22Rv1 (cell line): ENCODE measurements at regions not wholly inside any gene's neighbourhood (a gene's known extent, or its start where the extent isn't known, plus 50 kb on each side); places are given as distances from the start of the nearest gene placed in this dataset.

Experiments
- H3K27ac ChIP-seq: fragments of 450-650 bp; 2 replicates; pipeline ENCODE4 v1.5.1; 2017
- ZFX ChIP-seq: fragments of 450-650 bp; IDR thresholded peaks from 2 replicates; pipeline ENCODE4 v1.6.1; 2017; ENCODE audit warnings: antibody characterized with exemption, borderline replicate concordance
- TF ChIP-seq, protein P1 (sequence below): fragments of 450-650 bp; IDR thresholded peaks from 2 replicates; pipeline ENCODE4 v1.5.1; 2017; ENCODE audit warnings: mild to moderate bottlenecking

DNA sequence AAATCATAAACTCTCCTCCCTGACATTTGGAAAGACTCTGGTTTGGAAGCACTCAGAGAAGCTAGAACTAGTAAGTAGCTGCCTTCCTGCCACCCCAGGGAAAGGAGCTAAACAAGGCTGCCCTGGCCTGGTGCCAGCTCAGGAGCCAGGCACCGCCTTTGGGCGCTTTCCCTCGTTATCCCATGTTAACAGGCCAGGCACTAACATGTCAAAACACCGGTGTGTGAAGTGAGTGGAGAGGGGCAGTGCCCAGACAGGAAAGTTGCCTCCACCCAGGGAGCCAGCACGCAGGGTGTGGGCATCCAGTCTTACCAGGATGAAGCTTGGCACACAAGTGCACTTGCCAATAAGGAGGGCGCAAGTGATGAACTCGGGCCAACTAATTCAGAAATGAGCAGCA is 346.8 kb downstream of the RRAGC start:
- TF ChIP-seq ZFX: no peak
- TF ChIP-seq, protein P1, sequence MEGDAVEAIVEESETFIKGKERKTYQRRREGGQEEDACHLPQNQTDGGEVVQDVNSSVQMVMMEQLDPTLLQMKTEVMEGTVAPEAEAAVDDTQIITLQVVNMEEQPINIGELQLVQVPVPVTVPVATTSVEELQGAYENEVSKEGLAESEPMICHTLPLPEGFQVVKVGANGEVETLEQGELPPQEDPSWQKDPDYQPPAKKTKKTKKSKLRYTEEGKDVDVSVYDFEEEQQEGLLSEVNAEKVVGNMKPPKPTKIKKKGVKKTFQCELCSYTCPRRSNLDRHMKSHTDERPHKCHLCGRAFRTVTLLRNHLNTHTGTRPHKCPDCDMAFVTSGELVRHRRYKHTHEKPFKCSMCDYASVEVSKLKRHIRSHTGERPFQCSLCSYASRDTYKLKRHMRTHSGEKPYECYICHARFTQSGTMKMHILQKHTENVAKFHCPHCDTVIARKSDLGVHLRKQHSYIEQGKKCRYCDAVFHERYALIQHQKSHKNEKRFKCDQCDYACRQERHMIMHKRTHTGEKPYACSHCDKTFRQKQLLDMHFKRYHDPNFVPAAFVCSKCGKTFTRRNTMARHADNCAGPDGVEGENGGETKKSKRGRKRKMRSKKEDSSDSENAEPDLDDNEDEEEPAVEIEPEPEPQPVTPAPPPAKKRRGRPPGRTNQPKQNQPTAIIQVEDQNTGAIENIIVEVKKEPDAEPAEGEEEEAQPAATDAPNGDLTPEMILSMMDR: no peak
- no peak overlapping the region for H3K27ac ChIP-seq

DNA sequence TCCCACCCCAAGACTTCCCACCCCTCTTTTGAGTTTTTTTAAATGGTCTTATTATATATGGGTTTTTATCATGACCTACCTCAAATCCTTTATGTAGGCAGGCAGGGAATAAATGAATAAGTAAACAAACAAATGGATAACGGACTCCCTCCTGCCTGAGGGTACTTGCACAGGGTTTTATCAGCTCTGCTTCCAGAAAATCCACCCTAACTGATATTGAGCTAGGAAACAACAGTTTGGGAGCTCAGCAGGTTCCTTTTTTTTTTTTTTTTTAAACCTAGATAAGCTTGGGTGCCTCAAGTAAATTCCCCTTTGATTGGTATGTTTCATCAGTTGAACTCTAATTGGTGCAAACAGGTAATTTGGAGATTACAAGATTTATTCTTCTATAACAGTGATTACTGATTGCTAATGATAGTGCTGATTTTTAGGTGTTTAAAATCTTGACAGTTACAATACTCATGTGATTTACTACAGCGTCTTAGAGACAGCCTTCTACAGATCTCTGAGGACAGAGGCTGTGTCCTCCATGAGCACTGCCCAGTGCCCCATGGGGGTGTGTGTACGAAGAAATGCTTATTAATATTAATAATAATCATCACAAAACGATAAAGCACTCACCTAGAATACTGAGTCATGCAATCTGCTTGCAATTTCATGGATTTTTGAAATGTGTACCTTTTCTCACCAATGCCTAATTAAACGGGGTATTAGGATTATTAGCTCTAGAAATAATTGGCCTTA is 347.4 kb downstream of the RRAGC start:
- no peak overlapping the region for H3K27ac ChIP-seq

DNA sequence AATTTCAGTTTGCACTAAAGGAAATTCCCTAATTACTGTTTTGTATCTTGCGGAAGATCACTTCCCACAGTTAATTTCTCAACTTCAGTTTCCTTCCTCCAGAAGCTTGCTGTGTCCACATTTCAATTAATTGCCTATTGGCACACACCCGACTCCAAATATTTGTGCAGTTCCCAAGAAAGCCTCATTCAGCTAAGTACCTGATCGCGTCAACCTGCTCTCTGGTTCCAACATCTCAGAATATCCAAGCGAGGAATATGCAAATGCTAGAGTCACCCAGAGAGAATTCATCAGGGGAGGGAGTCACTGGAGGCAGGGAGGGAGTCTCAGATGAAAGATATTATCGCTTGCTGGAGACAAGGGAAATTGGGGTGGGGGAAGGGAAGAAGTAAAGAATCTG is 351.3 kb downstream of the RRAGC start:
- H3K27ac ChIP-seq: no peak overlapping the region

More for the DNA sequence above, 347.4 kb downstream of the RRAGC start:
- TF ChIP-seq ZFX: no peak
- TF ChIP-seq, protein P1: no peak

DNA sequence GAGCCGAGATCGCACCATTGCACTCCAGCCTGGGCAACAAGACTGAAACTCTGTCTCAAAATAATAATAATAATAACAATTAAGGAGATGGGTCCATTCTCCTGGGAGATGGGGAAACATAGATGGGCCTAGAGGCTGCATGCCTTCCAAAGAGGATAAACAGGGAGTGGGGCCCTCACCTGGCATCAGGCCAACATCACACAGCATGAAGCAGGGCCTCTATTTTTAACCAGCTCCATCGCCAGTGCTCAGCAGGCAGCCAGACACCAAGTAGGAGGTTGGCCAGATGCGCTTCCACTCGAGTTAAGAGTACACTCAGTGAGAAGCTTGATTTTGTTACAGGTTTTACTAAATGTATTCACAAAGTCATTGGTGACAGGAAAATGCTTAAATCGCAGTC is 352.0 kb downstream of the RRAGC start:
- no peak overlapping the region for H3K27ac ChIP-seq
- TF ChIP-seq, protein P1: no peak
- no peak for TF ChIP-seq ZFX

More for the DNA sequence above, 351.3 kb downstream of the RRAGC start:
- TF ChIP-seq, protein P1: no peak
- TF ChIP-seq ZFX: no peak

DNA sequence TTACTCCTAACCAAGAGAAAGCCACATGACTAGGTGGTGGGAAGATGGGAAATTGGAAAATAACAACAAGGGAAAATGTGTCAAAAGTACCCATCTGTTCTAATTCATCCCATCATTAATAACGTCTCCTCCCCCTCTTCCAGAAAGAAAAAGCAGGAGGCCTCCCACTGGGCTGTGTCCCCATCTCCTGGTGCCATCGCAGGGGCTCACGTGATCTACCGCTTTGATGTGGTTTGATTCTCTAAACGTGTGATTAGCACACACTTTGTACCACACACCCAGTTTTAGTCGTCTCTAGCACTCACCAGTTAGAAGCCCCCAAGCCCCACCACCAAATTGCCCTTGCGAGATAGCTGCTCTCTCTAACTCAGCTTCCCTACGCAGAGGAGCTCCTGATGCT is 353.6 kb downstream of the RRAGC start:
- H3K27ac ChIP-seq: no peak overlapping the region
- TF ChIP-seq, protein P1: no peak
- TF ChIP-seq ZFX: no peak

DNA sequence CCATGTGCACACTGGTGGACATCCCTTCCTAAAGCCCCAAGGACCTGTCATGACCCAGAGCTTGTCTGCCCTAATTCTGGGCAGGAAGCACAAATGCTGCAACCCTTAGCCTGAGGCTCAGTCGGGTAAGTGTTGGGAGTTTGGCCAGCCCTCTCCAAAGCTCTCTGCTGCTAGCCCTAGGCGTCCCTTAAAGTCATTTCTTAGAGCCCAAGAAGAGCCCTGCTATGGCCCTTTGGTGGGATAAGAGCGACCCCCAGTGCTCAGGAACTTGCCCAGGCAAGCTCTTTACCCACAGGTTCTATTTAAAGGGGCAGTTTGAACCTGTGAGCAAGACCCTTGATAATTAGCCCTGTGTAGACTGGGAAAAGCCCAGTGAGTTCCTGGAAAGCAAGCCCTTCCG is 356.8 kb downstream of the RRAGC start:
- TF ChIP-seq, protein P1: no peak
- no peak for TF ChIP-seq ZFX
- no peak overlapping the region for H3K27ac ChIP-seq

DNA sequence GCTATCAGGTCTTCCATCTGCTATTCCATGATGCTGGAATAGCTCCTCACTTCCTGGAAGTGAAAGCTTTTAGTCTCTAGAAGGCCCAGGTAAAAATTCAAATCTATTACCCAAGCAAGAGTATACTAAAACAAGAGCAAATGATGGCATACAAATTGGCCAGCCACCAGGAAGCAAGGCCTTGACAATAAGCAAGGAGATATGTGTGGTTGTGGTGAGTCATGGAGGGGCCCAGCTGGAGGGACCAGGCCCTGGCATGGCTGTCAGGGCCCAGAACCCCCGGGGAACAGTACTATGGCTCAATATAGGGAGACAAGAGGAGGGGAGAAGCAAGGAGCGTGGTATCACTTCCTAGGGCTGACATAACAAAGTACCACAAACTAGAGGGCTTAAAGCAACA is 358.7 kb downstream of the RRAGC start:
- no peak overlapping the region for H3K27ac ChIP-seq

More for the DNA sequence above, 358.7 kb downstream of the RRAGC start:
- TF ChIP-seq, protein P1: no peak
- TF ChIP-seq ZFX: no peak
